ENCODE measurements at regions not wholly inside any gene's neighbourhood (a gene's known extent, or its start where the extent isn't known, plus 50 kb on each side); places are given as distances from the start of the nearest gene placed in this dataset.

- TF ChIP-seq TAF1 (IDR thresholded peaks at IDR 0.05; ENCODE audit: borderline replicate concordance, insufficient read depth, low read length) (no peak), POLR2AphosphoS5 (IDR thresholded peaks at IDR 0.05; ENCODE audit: low read depth, low read length) (no peak), REST (IDR thresholded peaks at IDR 0.05; ENCODE audit: insufficient read depth in 1 of 2, low read depth in 2 of 2, low read length in 2 of 2) (no peak), SIN3A (IDR thresholded peaks at IDR 0.05; ENCODE audit: borderline replicate concordance, insufficient read depth, low read length) (no peak), FOXP2 (optimal IDR thresholded peaks at IDR 0.05; ENCODE audit: borderline replicate concordance, extremely low read depth, extremely low read length, insufficient read depth) (no peak)
These were observed 95.9 kb upstream of the UNC13C start for GRCh38 chr15:53882311-53882710.

Data from PFSK-1 (cell line).